ENCODE measurements at regions not wholly inside any gene's neighbourhood (a gene's known extent, or its start where the extent isn't known, plus 50 kb on each side); places are given as distances from the start of the nearest gene placed in this dataset.

- TF ChIP-seq, protein P1, sequence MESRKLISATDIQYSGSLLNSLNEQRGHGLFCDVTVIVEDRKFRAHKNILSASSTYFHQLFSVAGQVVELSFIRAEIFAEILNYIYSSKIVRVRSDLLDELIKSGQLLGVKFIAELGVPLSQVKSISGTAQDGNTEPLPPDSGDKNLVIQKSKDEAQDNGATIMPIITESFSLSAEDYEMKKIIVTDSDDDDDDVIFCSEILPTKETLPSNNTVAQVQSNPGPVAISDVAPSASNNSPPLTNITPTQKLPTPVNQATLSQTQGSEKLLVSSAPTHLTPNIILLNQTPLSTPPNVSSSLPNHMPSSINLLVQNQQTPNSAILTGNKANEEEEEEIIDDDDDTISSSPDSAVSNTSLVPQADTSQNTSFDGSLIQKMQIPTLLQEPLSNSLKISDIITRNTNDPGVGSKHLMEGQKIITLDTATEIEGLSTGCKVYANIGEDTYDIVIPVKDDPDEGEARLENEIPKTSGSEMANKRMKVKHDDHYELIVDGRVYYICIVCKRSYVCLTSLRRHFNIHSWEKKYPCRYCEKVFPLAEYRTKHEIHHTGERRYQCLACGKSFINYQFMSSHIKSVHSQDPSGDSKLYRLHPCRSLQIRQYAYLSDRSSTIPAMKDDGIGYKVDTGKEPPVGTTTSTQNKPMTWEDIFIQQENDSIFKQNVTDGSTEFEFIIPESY (CRISPR knock-in tag; IDR thresholded peaks at IDR 0.05) = no peak
- no peak for TF ChIP-seq KDM1A (CRISPR knock-in tag; IDR thresholded peaks at IDR 0.05)
- no peak for TF ChIP-seq ZNF670 (CRISPR knock-in tag; IDR thresholded peaks at IDR 0.05; ENCODE audit: borderline replicate concordance)
- no peak for TF ChIP-seq POLR2AphosphoS5 (IDR thresholded peaks at IDR 0.05; ENCODE audit: low read depth, low read length)
- TF ChIP-seq, protein P2, sequence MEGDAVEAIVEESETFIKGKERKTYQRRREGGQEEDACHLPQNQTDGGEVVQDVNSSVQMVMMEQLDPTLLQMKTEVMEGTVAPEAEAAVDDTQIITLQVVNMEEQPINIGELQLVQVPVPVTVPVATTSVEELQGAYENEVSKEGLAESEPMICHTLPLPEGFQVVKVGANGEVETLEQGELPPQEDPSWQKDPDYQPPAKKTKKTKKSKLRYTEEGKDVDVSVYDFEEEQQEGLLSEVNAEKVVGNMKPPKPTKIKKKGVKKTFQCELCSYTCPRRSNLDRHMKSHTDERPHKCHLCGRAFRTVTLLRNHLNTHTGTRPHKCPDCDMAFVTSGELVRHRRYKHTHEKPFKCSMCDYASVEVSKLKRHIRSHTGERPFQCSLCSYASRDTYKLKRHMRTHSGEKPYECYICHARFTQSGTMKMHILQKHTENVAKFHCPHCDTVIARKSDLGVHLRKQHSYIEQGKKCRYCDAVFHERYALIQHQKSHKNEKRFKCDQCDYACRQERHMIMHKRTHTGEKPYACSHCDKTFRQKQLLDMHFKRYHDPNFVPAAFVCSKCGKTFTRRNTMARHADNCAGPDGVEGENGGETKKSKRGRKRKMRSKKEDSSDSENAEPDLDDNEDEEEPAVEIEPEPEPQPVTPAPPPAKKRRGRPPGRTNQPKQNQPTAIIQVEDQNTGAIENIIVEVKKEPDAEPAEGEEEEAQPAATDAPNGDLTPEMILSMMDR (CRISPR knock-in tag; IDR thresholded peaks at IDR 0.05) = peak; percentile 84
- TF ChIP-seq, protein P3, sequence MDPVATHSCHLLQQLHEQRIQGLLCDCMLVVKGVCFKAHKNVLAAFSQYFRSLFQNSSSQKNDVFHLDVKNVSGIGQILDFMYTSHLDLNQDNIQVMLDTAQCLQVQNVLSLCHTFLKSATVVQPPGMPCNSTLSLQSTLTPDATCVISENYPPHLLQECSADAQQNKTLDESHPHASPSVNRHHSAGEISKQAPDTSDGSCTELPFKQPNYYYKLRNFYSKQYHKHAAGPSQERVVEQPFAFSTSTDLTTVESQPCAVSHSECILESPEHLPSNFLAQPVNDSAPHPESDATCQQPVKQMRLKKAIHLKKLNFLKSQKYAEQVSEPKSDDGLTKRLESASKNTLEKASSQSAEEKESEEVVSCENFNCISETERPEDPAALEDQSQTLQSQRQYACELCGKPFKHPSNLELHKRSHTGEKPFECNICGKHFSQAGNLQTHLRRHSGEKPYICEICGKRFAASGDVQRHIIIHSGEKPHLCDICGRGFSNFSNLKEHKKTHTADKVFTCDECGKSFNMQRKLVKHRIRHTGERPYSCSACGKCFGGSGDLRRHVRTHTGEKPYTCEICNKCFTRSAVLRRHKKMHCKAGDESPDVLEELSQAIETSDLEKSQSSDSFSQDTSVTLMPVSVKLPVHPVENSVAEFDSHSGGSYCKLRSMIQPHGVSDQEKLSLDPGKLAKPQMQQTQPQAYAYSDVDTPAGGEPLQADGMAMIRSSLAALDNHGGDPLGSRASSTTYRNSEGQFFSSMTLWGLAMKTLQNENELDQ (CRISPR knock-in tag; IDR thresholded peaks at IDR 0.05; ENCODE audit: borderline replicate concordance) = no peak
These were observed 196.1 kb downstream of the ALG10 start for GRCh38 chr12:34218193-34219045.

Data from HepG2 (cell line).